OCI-LY3 (cell line): ENCODE measurements at regions not wholly inside any gene's neighbourhood (a gene's known extent, or its start where the extent isn't known, plus 50 kb on each side); places are given as distances from the start of the nearest gene placed in this dataset.

Experiments
- H2AFZ ChIP-seq: fragments of 200-600, 300-600 bp; shearing (Covaris generic); 2 replicates; pipeline ENCODE4 v1.6.0; 2014; ENCODE audit warnings: antibody characterized with exemption, low read depth, low read length
- H3K27ac ChIP-seq: fragments of 200-600, 300-600 bp; sonication (generic); 2 replicates; pipeline ENCODE4 v1.5.1; 2014; ENCODE audit warnings: mild to moderate bottlenecking, low read length, moderate library complexity, mixed read lengths
- H3K27me3 ChIP-seq: fragments of 200-600, 300-600 bp; sonication (generic); 2 replicates; pipeline ENCODE4 v1.6.1; 2014; ENCODE audit warnings: low read depth, low read length, mixed read lengths
- H3K36me3 ChIP-seq: fragments of 200-600, 300-600 bp; sonication (generic); replicated peaks from 2 replicates; pipeline ENCODE3; 2014; ENCODE audit warnings: low read depth, low read length, mixed read lengths
- H3K4me1 ChIP-seq: fragments of 300-600, 200-600 bp; sonication (generic); 2 replicates; pipeline ENCODE4 v1.6.1; 2014; ENCODE audit warnings: low read length, mixed read lengths
- H3K4me2 ChIP-seq: fragments of 200-600, 300-600 bp; sonication (generic); 2 replicates; pipeline ENCODE4 v1.6.1; 2014; ENCODE audit warnings: low read length, mixed read lengths
- H3K4me3 ChIP-seq: fragments of 300-600, 200-600 bp; sonication (generic); 2 replicates; pipeline ENCODE4 v1.5.1; 2014; ENCODE audit warnings: antibody characterized with exemption, mild to moderate bottlenecking, low read length, moderate library complexity
- H3K79me2 ChIP-seq: fragments of 300-600, 200-600 bp; shearing (Covaris generic); 2 replicates; pipeline ENCODE4 v1.6.1; 2014; ENCODE audit warnings: mild to moderate bottlenecking, low read length, mixed read lengths
- H3K9ac ChIP-seq: fragments of 300-600, 200-600 bp; shearing (Covaris generic); 2 replicates; pipeline ENCODE4 v1.6.0; 2014; ENCODE audit warnings: mild to moderate bottlenecking, low read length, moderate library complexity
- H3K9me3 ChIP-seq: fragments of 200-600, 300-600 bp; shearing (Covaris generic); 2 replicates; pipeline ENCODE4 v1.6.1; 2014; ENCODE audit warnings: low read length, mixed read lengths; ENCODE audit not compliant: insufficient read depth
- H4K20me1 ChIP-seq: fragments of 200-600, 300-600 bp; sonication (generic); 2 replicates; pipeline ENCODE4 v1.6.1; 2016; ENCODE audit warnings: low read length, mixed read lengths; ENCODE audit not compliant: insufficient read depth
- CTCF ChIP-seq: fragments of 200-600, 300-600 bp; sonication (generic); IDR thresholded peaks from 2 replicates; pipeline ENCODE4 v1.5.1; 2014; ENCODE audit warnings: antibody characterized with exemption, low read length, low read depth
- EZH2phosphoT487 ChIP-seq: fragments of 200-600 bp; shearing (Covaris generic); IDR thresholded peaks from 2 replicates; pipeline ENCODE4 v1.6.1; 2018; ENCODE audit warnings: antibody characterized with exemption, mixed run types, low read depth

GRCh38 chr6:142537612-142538478 lies 236.0 kb downstream of the ADGRG6 start:
- Histone ChIP-seq H2AFZ (no peak overlapping the region), H3K36me3 (no peaks in the 10 kb centered on the region), H3K4me2 (no peak overlapping the region), H3K4me1 (no peaks in the 10 kb centered on the region), H3K4me3 (no peak overlapping the region), H3K79me2 (no peaks in the 10 kb centered on the region), H4K20me1 (no peaks in the 10 kb centered on the region), H3K27ac (no peak overlapping the region), H3K9ac (no peak overlapping the region), H3K9me3 (no peaks in the 10 kb centered on the region), H3K27me3 (no peaks in the 10 kb centered on the region)
- no peak for TF ChIP-seq EZH2phosphoT487
- TF ChIP-seq CTCF: peak; percentile 40

GRCh38 chr6:142542704-142543233 lies 241.0 kb downstream of the ADGRG6 start:
- TF ChIP-seq EZH2phosphoT487 (no peak), CTCF (no peak)
- H3K4me3 ChIP-seq: no peak overlapping the region

GRCh38 chr6:142543606-142544005 lies 241.8 kb downstream of the ADGRG6 start:
- no peak overlapping the region for H3K4me2 ChIP-seq
- no peak for TF ChIP-seq EZH2phosphoT487
- no peak for TF ChIP-seq CTCF
- H3K27me3 ChIP-seq: no peaks in the 10 kb centered on the region
- no peak overlapping the region for H3K4me3 ChIP-seq
- H3K4me1 ChIP-seq: no peaks in the 10 kb centered on the region
- H3K79me2 ChIP-seq: no peaks in the 10 kb centered on the region
- H3K9me3 ChIP-seq: no peaks in the 10 kb centered on the region
- no peak overlapping the region for H3K9ac ChIP-seq
- no peaks in the 10 kb centered on the region for H3K36me3 ChIP-seq
- H4K20me1 ChIP-seq: no peaks in the 10 kb centered on the region
- no peak overlapping the region for H3K27ac ChIP-seq
- H2AFZ ChIP-seq: no peak overlapping the region

More at GRCh38 chr6:142542704-142543233, 241.0 kb downstream of the ADGRG6 start:
- no peaks in the 10 kb centered on the region for H3K27me3 ChIP-seq
- H4K20me1 ChIP-seq: no peaks in the 10 kb centered on the region
- no peak overlapping the region for H2AFZ ChIP-seq
- H3K9me3 ChIP-seq: no peaks in the 10 kb centered on the region
- no peaks in the 10 kb centered on the region for H3K36me3 ChIP-seq
- H3K4me2 ChIP-seq: no peak overlapping the region
- no peak overlapping the region for H3K27ac ChIP-seq
- no peaks in the 10 kb centered on the region for H3K4me1 ChIP-seq
- no peak overlapping the region for H3K9ac ChIP-seq
- no peaks in the 10 kb centered on the region for H3K79me2 ChIP-seq

GRCh38 chr6:142544199-142544838 lies 242.5 kb downstream of the ADGRG6 start:
- no peaks in the 10 kb centered on the region for H3K36me3 ChIP-seq
- no peaks in the 10 kb centered on the region for H3K27me3 ChIP-seq
- H2AFZ ChIP-seq: no peak overlapping the region
- H3K27ac ChIP-seq: no peak overlapping the region
- no peak overlapping the region for H3K4me2 ChIP-seq
- H3K79me2 ChIP-seq: no peaks in the 10 kb centered on the region
- H3K9ac ChIP-seq: no peak overlapping the region
- H3K4me3 ChIP-seq: no peak overlapping the region
- no peaks in the 10 kb centered on the region for H3K4me1 ChIP-seq
- H3K9me3 ChIP-seq: no peaks in the 10 kb centered on the region
- TF ChIP-seq CTCF (no peak), EZH2phosphoT487 (no peak)
- H4K20me1 ChIP-seq: no peaks in the 10 kb centered on the region
